Mucosa of descending colon (tissue), 3 donors: ENCODE measurements at regions not wholly inside any gene's neighbourhood (a gene's known extent, or its start where the extent isn't known, plus 50 kb on each side); places are given as distances from the start of the nearest gene placed in this dataset.

Source experiments
- ATAC-seq: fragments of 200-7000 bp; cut with Tn5 transposase; one replicate; pipeline ENCODE4 v1.9.1; 2020; ENCODE audit warnings: mild to moderate bottlenecking, moderate library complexity
- DNase-seq, 3 donors: peaks; one replicate each; pipeline ENCODE4 v3.0.0-alpha.2; 2020
- H3K36me3 ChIP-seq: fragments of 200-600 bp; one replicate; pipeline ENCODE4 v1.8.0; 2021; ENCODE audit warnings: low read depth, mild to moderate bottlenecking
- H3K4me1 ChIP-seq: fragments of 200-600 bp; one replicate; pipeline ENCODE4 v1.8.0; 2021; ENCODE audit warnings: low read depth, mild to moderate bottlenecking
- H3K4me3 ChIP-seq: fragments of 200-600 bp; one replicate; pipeline ENCODE4 v1.8.0; 2021; ENCODE audit warnings: mild to moderate bottlenecking
- H3K9me3 ChIP-seq: fragments of 200-600 bp; one replicate; pipeline ENCODE4 v1.8.0; 2021; ENCODE audit warnings: mild to moderate bottlenecking
- CTCF ChIP-seq: fragments of 200-600 bp; IDR thresholded peaks from one replicate; pipeline ENCODE4 v1.8.0; 2022; ENCODE audit warnings: antibody characterized with exemption, mild to moderate bottlenecking
- intact Hi-C, 2 donors: fragments of 100-400 bp; cut with DNase I in 1 of 2; cut with micrococcal nuclease in 1 of 2; formaldehyde crosslinking; loops; one replicate each; pipeline versions ENCODE4 v1.11.0 to v1.11.1; 2022; cut with DNase I, micrococcal nuclease
- donor health status: DM: no; HTN: no; CAD: no; lungs with moderate emphysema.
- donor health status: DM: no; HTN: no; CAD: no.
- donor health status: DM: no; HTN: yes; CAD: no.

DNA sequence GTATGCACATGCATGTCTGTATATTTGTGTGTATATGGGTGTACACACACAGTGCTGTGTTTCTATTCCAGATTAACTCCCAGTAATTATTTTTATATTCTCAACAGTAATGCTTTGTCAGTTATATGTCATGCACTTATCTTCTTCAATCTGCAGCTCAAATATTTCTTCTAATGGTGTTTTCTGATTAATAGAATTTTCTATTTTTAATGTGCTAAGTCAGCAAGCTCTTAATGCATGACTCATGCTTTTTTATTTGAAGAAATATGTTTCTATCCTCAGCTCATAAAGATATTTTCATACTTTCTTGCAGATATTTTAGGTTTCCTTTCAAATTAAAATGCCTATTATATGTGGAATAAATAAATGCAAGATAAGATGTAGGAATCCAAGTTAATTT is 59.7 kb upstream of the TMEM18 start:
- no peak for TF ChIP-seq CTCF
- H3K36me3 ChIP-seq: no peaks in the 10 kb centered on the region
- DNase-seq (no peak), ATAC-seq (no peak)
- H3K4me1 ChIP-seq: peaks cover 10% of the 10 kb centered on the region
- intact Hi-C loops: no loop called here
- H3K4me3 ChIP-seq: no peak overlapping the region
- no peaks in the 10 kb centered on the region for H3K9me3 ChIP-seq

DNA sequence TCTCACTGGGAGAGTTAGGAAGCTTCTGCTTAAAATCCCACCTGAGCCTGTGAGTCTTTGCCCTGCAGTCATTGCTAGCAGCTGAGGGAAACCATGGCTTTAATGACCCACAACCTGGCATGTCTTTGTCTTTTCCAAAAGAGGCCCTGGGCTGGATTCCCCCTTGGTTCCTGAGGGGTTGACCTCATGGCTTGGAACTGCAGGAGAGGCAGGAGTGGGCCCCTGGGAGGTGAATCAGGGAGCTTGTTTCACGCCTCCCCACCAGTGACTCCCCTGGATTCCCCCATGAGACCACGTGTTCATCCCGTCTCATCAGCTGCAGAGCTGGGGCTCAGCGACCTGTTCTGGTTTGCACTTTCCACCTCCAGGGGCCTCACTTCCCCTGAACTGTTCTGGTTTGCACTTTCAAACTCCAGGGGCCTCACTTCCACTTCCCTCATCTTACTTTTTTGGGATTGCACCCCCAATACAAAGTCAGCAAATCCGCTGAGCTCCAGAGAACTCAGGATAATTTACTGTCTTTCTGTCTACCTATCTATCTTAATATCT is 58.5 kb upstream of the TMEM18 start:
- Histone ChIP-seq H3K4me3 (no peak overlapping the region), H3K4me1 (peaks cover 10% of the 10 kb centered on the region), H3K9me3 (no peaks in the 10 kb centered on the region), H3K36me3 (no peaks in the 10 kb centered on the region)
- intact Hi-C loops: no loop called here
- ATAC-seq (no peak), DNase-seq (no peak)
- no peak for TF ChIP-seq CTCF

- DNase-seq: no peak
These were observed 57.3 kb upstream of the TMEM18 start for GRCh38 chr2:734496-734895.

DNA sequence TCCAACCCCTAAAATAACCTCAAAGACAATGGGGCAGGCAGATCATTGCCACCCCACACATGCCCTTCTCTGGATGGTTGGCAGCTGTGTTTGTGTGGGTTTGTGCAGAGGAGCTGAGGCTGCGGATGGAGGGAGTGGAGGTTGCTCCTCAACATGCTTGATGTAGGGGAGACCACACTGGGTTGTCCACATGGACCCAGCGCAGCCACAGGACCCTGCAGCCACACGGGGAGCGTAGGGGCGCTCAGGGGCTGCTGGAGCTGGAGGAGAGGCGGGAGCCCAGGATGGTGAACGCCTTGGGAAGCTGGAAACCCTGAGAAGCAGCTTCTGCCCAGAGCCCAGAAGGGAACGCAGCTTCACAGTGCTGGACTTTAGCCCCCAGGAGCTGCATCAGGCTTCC is 56.3 kb upstream of the TMEM18 start:
- Histone ChIP-seq H3K4me3 (no peak overlapping the region), H3K9me3 (no peaks in the 10 kb centered on the region), H3K36me3 (no peaks in the 10 kb centered on the region), H3K4me1 (no peaks in the 10 kb centered on the region)
- no peak for DNase-seq
- ATAC-seq: no peak
- no peak for TF ChIP-seq CTCF
- intact Hi-C loops: no loop called here

More at GRCh38 chr2:734496-734895, 57.3 kb upstream of the TMEM18 start:
- Histone ChIP-seq H3K36me3 (no peaks in the 10 kb centered on the region), H3K9me3 (no peaks in the 10 kb centered on the region), H3K4me3 (no peak overlapping the region), H3K4me1 (peaks cover 4% of the 10 kb centered on the region)
- no peak for ATAC-seq
- intact Hi-C loops: no loop called here
- TF ChIP-seq CTCF: no peak

- Histone ChIP-seq H3K36me3 (no peaks in the 10 kb centered on the region), H3K4me1 (no peaks in the 10 kb centered on the region), H3K4me3 (no peak overlapping the region), H3K9me3 (no peaks in the 10 kb centered on the region)
- TF ChIP-seq CTCF: no peak
- ATAC-seq: no peak
- intact Hi-C loops: no loop called here
- DNase-seq: no peak
These were observed 55.8 kb upstream of the TMEM18 start for GRCh38 chr2:733001-733400.

- Histone ChIP-seq H3K4me3 (no peak overlapping the region), H3K4me1 (no peaks in the 10 kb centered on the region), H3K9me3 (no peaks in the 10 kb centered on the region), H3K36me3 (no peaks in the 10 kb centered on the region)
- intact Hi-C loops: no loop called here
- TF ChIP-seq CTCF: no peak
- ATAC-seq (no peak), DNase-seq (no peak)
These were observed 54.5 kb upstream of the TMEM18 start for GRCh38 chr2:731711-732110.
